K562 (cell line): ENCODE measurements at regions not wholly inside any gene's neighbourhood (a gene's known extent, or its start where the extent isn't known, plus 50 kb on each side); places are given as distances from the start of the nearest gene placed in this dataset.

Source experiments
- CTBP1 ChIP-seq: fragments of 450-650 bp; IDR thresholded peaks from 2 replicates; pipeline ENCODE4 v1.6.1; 2016; ENCODE audit warnings: borderline replicate concordance
- NFRKB ChIP-seq: fragments of 450-650 bp; IDR thresholded peaks from 2 replicates; pipeline ENCODE4 v1.6.1; 2016; ENCODE audit warnings: low read depth
- NKRF ChIP-seq: fragments of 450-650 bp; IDR thresholded peaks from 2 replicates; pipeline ENCODE4 v1.6.1; 2016; ENCODE audit warnings: borderline replicate concordance
- PTRF ChIP-seq: fragments of 450-650 bp; IDR thresholded peaks from 2 replicates; pipeline ENCODE4 v1.6.1; 2016; ENCODE audit warnings: mild to moderate bottlenecking, missing genetic modification characterization, missing compliant biosample characterization
- REST ChIP-seq, 2 experiments: fragments of 450-650 bp; formaldehyde crosslinking in 1 of 2; IDR thresholded peaks; 2 replicates each; pipeline versions ENCODE4 v1.4.0 to v1.6.1; 2014 to 2020; ENCODE audit warnings: mild to moderate bottlenecking in 2 of 2, borderline replicate concordance in 1 of 2, low read depth in 1 of 2
- ZFP36 ChIP-seq: fragments of 150-350 bp; IDR thresholded peaks from 2 replicates; pipeline ENCODE4 v1.6.1; 2018; ENCODE audit warnings: low read length, low read depth; ENCODE audit not compliant: partially characterized antibody

- no peak for TF ChIP-seq REST (IDR thresholded peaks at IDR 0.05; ENCODE audit: borderline replicate concordance)
- no peak for TF ChIP-seq REST (CRISPR knock-in tag; IDR thresholded peaks at IDR 0.05; ENCODE audit: low read depth)
- no peak for TF ChIP-seq NFRKB
- TF ChIP-seq ZFP36 = no peak
- no peak for TF ChIP-seq PTRF (tag)
- TF ChIP-seq CTBP1 = no peak
- TF ChIP-seq NKRF = no peak
- TF ChIP-seq, all 486 proteins: peak for 0
Observed at GRCh38 chr18:29041976-29042375, 865.0 kb upstream of the CDH2 start (continued).
